ENCODE measurements at regions not wholly inside any gene's neighbourhood (a gene's known extent, or its start where the extent isn't known, plus 50 kb on each side); places are given as distances from the start of the nearest gene placed in this dataset.

GRCh38 chrX:39771089-39771488, 326.7 kb downstream of the BCOR start:
- Histone ChIP-seq H3K27me3 (no peaks in the 10 kb centered on the region), H3K27ac (peak overlapping the region in 1 of 4 donors; percentile 63), H3K9me3 (no peaks in the 10 kb centered on the region), H3K36me3 (no peaks in the 10 kb centered on the region), H3K4me3 (no peak overlapping the region), H3K4me1 (peaks cover 0 to 25% (median 18%) of the 10 kb centered on the region in 4 donors)
- no peak for DNase-seq
- TF ChIP-seq EP300 (IDR thresholded peaks at IDR 0.05), result no peak
- TF ChIP-seq POLR2AphosphoS5 (IDR thresholded peaks at IDR 0.05), result no peak
- no peak for TF ChIP-seq POLR2A (IDR thresholded peaks at IDR 0.05)
- TF ChIP-seq CTCF (IDR thresholded peaks at IDR 0.05), result no peak
- intact Hi-C loops (cut with DNase I), result loop anchor here (5.0 kb wide), 1 partner anchor 41 kb away; no protein-coding TSS in a partner anchor
- 88 to 93% methylated on average over 5 of the region's 5 CpGs for WGBS, 2 donors

DNA sequence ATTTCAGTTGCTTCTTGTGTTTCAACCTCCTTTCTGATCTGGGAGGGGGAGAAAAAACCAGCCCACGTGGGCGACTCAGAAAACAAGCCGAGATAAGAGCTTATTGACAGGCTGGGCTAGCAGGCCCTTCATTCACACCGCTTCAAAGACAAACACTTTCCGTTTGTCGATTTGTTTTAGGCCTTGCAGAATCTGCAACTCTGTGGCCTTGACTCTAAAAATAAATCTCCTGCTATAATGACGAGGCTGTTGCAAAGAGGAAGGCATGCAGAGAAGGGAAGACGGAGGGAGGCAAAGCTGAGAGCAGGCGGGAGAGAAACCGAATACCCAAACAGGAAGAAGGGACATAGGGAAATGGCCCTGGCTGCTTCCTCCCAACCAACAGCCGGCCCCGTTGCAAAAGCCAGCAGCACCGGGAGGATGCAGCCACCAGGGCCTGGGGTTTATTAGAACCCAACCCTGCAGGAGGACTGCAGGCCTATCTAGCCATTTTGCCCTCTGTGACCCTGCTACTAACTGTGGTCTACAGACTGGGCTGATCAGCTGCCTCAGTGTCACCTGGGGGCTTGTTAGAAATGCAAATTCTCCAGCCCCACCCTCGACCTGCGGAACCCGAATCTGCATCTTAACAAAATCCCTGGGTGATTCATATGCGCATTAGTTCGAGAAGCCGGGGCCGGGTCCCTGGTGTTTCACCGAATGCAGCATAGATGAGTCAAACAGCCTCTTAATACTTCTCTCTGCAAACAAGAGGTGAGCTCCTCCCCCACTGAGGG, 325.5 kb downstream of the BCOR start:
- no peaks in the 10 kb centered on the region for H3K9me3 ChIP-seq
- H3K4me1 ChIP-seq, result peaks cover 0 to 18% (median 11%) of the 10 kb centered on the region in 4 donors
- DNase-seq, result no peak
- intact Hi-C loops (cut with DNase I), result loop anchor here (5.0 kb wide), 1 partner anchor 40 kb away; no protein-coding TSS in a partner anchor
- TF ChIP-seq CTCF (IDR thresholded peaks at IDR 0.05) (no peak), POLR2A (IDR thresholded peaks at IDR 0.05) (no peak), EP300 (IDR thresholded peaks at IDR 0.05) (no peak), POLR2AphosphoS5 (IDR thresholded peaks at IDR 0.05) (no peak)
- no peaks in the 10 kb centered on the region for H3K36me3 ChIP-seq
- peak overlapping the region; percentile 44 to 63 (median 54) for H3K27ac ChIP-seq
- 9 to 16% methylated on average over 21 of the region's 21 CpGs for WGBS, 2 donors
- no peak overlapping the region for H3K4me3 ChIP-seq
- no peaks in the 10 kb centered on the region for H3K27me3 ChIP-seq

DNA sequence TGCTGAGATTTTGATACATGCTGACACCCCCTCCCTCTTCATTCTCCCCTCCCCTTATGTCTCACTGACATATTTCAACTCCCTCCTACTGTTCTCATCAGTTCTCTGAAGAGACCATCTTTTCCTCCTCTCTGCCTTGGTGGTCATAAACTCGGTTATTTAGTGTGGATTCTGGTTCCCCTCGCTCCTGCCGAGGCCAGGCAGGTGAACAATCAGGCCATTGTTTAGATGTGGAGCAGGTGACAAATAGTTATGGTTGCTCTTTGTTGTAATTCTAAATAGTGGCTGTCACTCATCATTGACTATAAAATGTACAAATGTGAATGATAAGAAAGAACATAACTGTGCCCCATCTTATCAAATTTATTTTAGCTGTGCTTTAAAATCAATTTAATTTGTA, 324.6 kb downstream of the BCOR start:
- H3K27ac ChIP-seq, result no peak overlapping the region
- TF ChIP-seq CTCF (IDR thresholded peaks at IDR 0.05) (no peak), POLR2AphosphoS5 (IDR thresholded peaks at IDR 0.05) (no peak), POLR2A (IDR thresholded peaks at IDR 0.05) (no peak), EP300 (IDR thresholded peaks at IDR 0.05) (no peak)
- H3K36me3 ChIP-seq, result no peaks in the 10 kb centered on the region
- intact Hi-C loops (cut with DNase I), result loop anchor here (5.0 kb wide), 1 partner anchor 39 kb away; no protein-coding TSS in a partner anchor
- H3K4me3 ChIP-seq, result no peak overlapping the region
- no peaks in the 10 kb centered on the region for H3K9me3 ChIP-seq
- no peak for DNase-seq
- H3K27me3 ChIP-seq, result peaks cover 0 to 4% (median 0%) of the 10 kb centered on the region in 3 donors
- H3K4me1 ChIP-seq, result peaks cover 0 to 14% (median 8%) of the 10 kb centered on the region in 4 donors
- WGBS, 2 donors, result 22 to 73% methylated on average over 3 of the region's 3 CpGs

DNA sequence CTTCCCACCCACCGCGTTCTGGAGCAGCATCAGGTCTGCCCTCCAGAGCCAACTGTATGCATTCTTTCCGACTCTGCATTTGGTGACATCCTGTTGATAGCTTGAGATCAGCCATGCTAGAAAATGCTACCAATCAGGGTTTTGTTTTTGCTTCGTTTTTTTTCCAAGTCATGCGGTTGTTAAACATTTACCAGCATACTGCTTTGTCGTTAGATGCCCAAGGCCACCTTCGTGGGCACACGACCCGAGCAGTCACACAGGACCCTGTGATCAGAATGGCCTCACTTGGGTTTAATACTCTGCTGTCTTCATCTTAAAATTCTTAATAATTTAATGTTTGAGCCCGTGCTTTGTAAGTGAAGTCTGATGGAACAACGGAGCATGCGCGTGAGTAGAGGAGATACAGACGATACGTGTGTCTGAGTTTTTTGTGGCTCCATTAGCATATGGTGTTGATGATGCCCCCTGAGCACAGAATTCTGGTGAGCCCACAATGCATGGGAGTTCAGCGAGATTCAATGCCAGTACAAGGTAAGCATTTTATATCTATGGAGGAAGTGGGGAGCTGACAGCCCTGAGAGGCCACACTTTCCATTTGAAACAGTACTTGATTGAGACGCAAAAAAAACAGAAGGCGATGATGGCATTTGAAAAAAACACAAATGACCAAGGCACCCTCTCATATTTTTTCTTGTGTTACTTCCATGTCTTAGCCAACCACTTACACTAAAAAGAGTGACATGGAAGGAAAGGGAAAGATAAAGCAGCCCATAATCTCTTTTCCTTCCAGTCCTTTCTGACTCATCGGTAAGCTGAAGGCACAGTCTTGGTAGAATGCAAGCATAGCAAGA, 323.6 kb downstream of the BCOR start:
- Histone ChIP-seq H3K27ac (no peak overlapping the region), H3K4me3 (no peak overlapping the region), H3K9me3 (no peaks in the 10 kb centered on the region), H3K27me3 (peaks cover 0 to 4% (median 0%) of the 10 kb centered on the region in 3 donors), H3K36me3 (no peaks in the 10 kb centered on the region), H3K4me1 (peaks cover 0 to 14% (median 8%) of the 10 kb centered on the region in 4 donors)
- DNase-seq, result no peak
- intact Hi-C loops (cut with DNase I), result loop anchor here (5.0 kb wide), 1 partner anchor 38 kb away; no protein-coding TSS in a partner anchor
- TF ChIP-seq POLR2AphosphoS5 (IDR thresholded peaks at IDR 0.05), result no peak
- TF ChIP-seq EP300 (IDR thresholded peaks at IDR 0.05), result no peak
- TF ChIP-seq POLR2A (IDR thresholded peaks at IDR 0.05), result no peak
- TF ChIP-seq CTCF (IDR thresholded peaks at IDR 0.05), result no peak
- 15 to 55% methylated on average over 19 of the region's 19 CpGs for WGBS, 2 donors
